ENCODE measurements at regions not wholly inside any gene's neighbourhood (a gene's known extent, or its start where the extent isn't known, plus 50 kb on each side); places are given as distances from the start of the nearest gene placed in this dataset.

GRCh38 chr1:222263791-222264190, 284.1 kb downstream of the HHIPL2 start:
- H3K4me1 Mint-ChIP-seq (ENCODE audit: low read depth), result no peaks in the 10 kb centered on the region
- H3K4me3 Mint-ChIP-seq (ENCODE audit: low read depth), result no peak overlapping the region
- H3K9me3 Mint-ChIP-seq (ENCODE audit: low read depth), result no peaks in the 10 kb centered on the region
- no peak overlapping the region for H3K27ac Mint-ChIP-seq
- no peak for DNase-seq (ENCODE audit: low spot score, unreplicated experiment)
- H3K27me3 Mint-ChIP-seq, result peaks cover 9% of the 10 kb centered on the region
- TF ChIP-seq CTCF (IDR thresholded peaks at IDR 0.05; ENCODE audit: unreplicated experiment), result no peak
- no peaks in the 10 kb centered on the region for H3K36me3 Mint-ChIP-seq (ENCODE audit: insufficient read depth)

- Mint-ChIP-seq H3K27ac (no peak overlapping the region), H3K9me3 (ENCODE audit: low read depth) (no peaks in the 10 kb centered on the region), H3K4me1 (ENCODE audit: low read depth) (peaks cover 8% of the 10 kb centered on the region), H3K36me3 (ENCODE audit: insufficient read depth) (no peaks in the 10 kb centered on the region), H3K27me3 (no peaks in the 10 kb centered on the region), H3K4me3 (ENCODE audit: low read depth) (no peak overlapping the region)
- no peak for DNase-seq (ENCODE audit: low spot score, unreplicated experiment)
- TF ChIP-seq CTCF (IDR thresholded peaks at IDR 0.05; ENCODE audit: unreplicated experiment), result no peak
These were observed 290.9 kb downstream of the HHIPL2 start for GRCh38 chr1:222257027-222257426.

GRCh38 chr1:222256058-222256457, 291.8 kb downstream of the HHIPL2 start:
- TF ChIP-seq CTCF (IDR thresholded peaks at IDR 0.05; ENCODE audit: unreplicated experiment), result no peak
- Mint-ChIP-seq H3K27ac (no peak overlapping the region), H3K9me3 (ENCODE audit: low read depth) (no peaks in the 10 kb centered on the region), H3K4me1 (ENCODE audit: low read depth) (peaks cover 8% of the 10 kb centered on the region), H3K36me3 (ENCODE audit: insufficient read depth) (no peaks in the 10 kb centered on the region), H3K4me3 (ENCODE audit: low read depth) (no peak overlapping the region), H3K27me3 (no peaks in the 10 kb centered on the region)
- DNase-seq (ENCODE audit: low spot score, unreplicated experiment), result no peak

GRCh38 chr1:222252788-222253187, 295.1 kb downstream of the HHIPL2 start:
- Mint-ChIP-seq H3K27me3 (peaks cover 8% of the 10 kb centered on the region), H3K4me1 (ENCODE audit: low read depth) (peaks cover 8% of the 10 kb centered on the region), H3K9me3 (ENCODE audit: low read depth) (no peaks in the 10 kb centered on the region), H3K27ac (no peak overlapping the region), H3K4me3 (ENCODE audit: low read depth) (no peak overlapping the region), H3K36me3 (ENCODE audit: insufficient read depth) (no peaks in the 10 kb centered on the region)
- no peak for TF ChIP-seq CTCF (IDR thresholded peaks at IDR 0.05; ENCODE audit: unreplicated experiment)
- no peak for DNase-seq (ENCODE audit: low spot score, unreplicated experiment)

GRCh38 chr1:222251847-222252246, 296.1 kb downstream of the HHIPL2 start:
- no peak overlapping the region for H3K27ac Mint-ChIP-seq
- peaks cover 14% of the 10 kb centered on the region for H3K27me3 Mint-ChIP-seq
- H3K36me3 Mint-ChIP-seq (ENCODE audit: insufficient read depth), result no peaks in the 10 kb centered on the region
- peaks cover 2% of the 10 kb centered on the region for H3K4me1 Mint-ChIP-seq (ENCODE audit: low read depth)
- no peaks in the 10 kb centered on the region for H3K9me3 Mint-ChIP-seq (ENCODE audit: low read depth)
- no peak for TF ChIP-seq CTCF (IDR thresholded peaks at IDR 0.05; ENCODE audit: unreplicated experiment)
- no peak for DNase-seq (ENCODE audit: low spot score, unreplicated experiment)
- H3K4me3 Mint-ChIP-seq (ENCODE audit: low read depth), result no peak overlapping the region
